HEK293T (cell line): ENCODE measurements at regions not wholly inside any gene's neighbourhood (a gene's known extent, or its start where the extent isn't known, plus 50 kb on each side); places are given as distances from the start of the nearest gene placed in this dataset.

Experiments
- ARNT ChIP-seq: fragments of 450-650 bp; IDR thresholded peaks from 2 replicates; pipeline ENCODE4 v1.6.1; 2017; ENCODE audit warnings: mild to moderate bottlenecking
- BHLHE40 ChIP-seq: fragments of 450-650 bp; IDR thresholded peaks from 2 replicates; pipeline ENCODE4 v1.6.1; 2016; ENCODE audit warnings: mild to moderate bottlenecking, moderate library complexity, borderline replicate concordance
- CTBP1 ChIP-seq: fragments of 450-650 bp; IDR thresholded peaks from 2 replicates; pipeline ENCODE4 v1.6.1; 2016; ENCODE audit warnings: borderline replicate concordance
- ELF4 ChIP-seq: fragments of 450-650 bp; IDR thresholded peaks from 2 replicates; pipeline ENCODE4 v1.6.1; 2017; ENCODE audit warnings: antibody characterized with exemption
- FOXA1 ChIP-seq: fragments of 450-650 bp; IDR thresholded peaks from 2 replicates; pipeline ENCODE4 v1.6.1; 2016; ENCODE audit warnings: mild to moderate bottlenecking
- FOXK2 ChIP-seq: fragments of 450-650 bp; IDR thresholded peaks from 2 replicates; pipeline ENCODE4 v1.6.1; 2016; ENCODE audit warnings: mild to moderate bottlenecking
- FOXM1 ChIP-seq: fragments of 450-650 bp; IDR thresholded peaks from 2 replicates; pipeline ENCODE4 v1.6.1; 2017; ENCODE audit warnings: mild to moderate bottlenecking, borderline replicate concordance
- L3MBTL2 ChIP-seq: fragments of 450-650 bp; conservative IDR thresholded peaks from 2 replicates; pipeline ENCODE4 v1.6.1; 2016; ENCODE audit warnings: mild to moderate bottlenecking
- LEF1 ChIP-seq: fragments of 450-650 bp; IDR thresholded peaks from 2 replicates; pipeline ENCODE4 v1.6.1; 2017; ENCODE audit warnings: mild to moderate bottlenecking, borderline replicate concordance
- PKNOX1 ChIP-seq: fragments of 450-650 bp; IDR thresholded peaks from 2 replicates; pipeline ENCODE4 v1.6.1; 2016
- SP1 ChIP-seq: fragments of 450-650 bp; IDR thresholded peaks from 2 replicates; pipeline ENCODE4 v1.6.1; 2017
- SUZ12 ChIP-seq: fragments of 450-650 bp; IDR thresholded peaks from 2 replicates; pipeline ENCODE4 v1.6.1; 2016; ENCODE audit warnings: mild to moderate bottlenecking
- TARDBP ChIP-seq: fragments of 450-650 bp; IDR thresholded peaks from 2 replicates; pipeline ENCODE4 v1.6.1; 2016
- ZNF384 ChIP-seq: fragments of 450-650 bp; IDR thresholded peaks from 2 replicates; pipeline ENCODE4 v1.6.1; 2016

DNA sequence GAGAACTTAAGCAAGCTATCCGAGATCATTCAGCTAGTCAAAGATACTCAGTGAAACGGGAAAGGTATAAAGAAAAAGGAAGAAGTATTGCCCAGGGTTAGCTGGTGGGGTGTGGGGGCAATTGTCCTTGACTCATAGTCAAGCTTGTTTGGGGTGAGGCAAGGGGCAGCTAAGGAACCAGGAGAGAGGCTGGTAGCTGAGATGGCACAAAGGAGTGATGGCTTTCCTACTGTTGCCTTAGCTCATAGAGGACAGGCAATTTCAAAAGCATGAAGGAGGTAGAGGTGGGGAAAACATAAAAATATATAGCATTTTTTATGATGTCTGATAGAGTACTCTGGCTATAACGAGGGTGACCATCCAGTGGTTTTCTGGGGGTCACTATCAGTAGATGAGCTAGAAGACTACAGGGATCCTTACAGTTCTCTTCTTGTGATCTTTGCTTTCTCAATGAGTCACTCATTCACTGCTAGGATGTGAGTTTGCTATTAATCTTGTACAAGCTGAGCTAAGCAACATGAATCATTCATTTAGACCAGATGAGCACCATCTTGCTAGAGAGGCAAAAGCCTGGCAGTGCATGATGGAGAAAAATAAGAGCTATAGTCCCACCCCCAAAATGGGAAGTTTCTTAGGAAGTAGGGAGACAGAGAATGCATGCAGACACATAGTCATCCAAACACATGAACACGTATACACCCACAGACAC is 207.1 kb upstream of the PFN2 start:
- TF ChIP-seq SUZ12 = no peak
- no peak for TF ChIP-seq ZNF384
- TF ChIP-seq ELF4 = no peak
- no peak for TF ChIP-seq PKNOX1
- no peak for TF ChIP-seq SP1
- TF ChIP-seq FOXK2 = no peak
- TF ChIP-seq L3MBTL2 = no peak
- TF ChIP-seq ARNT = no peak
- TF ChIP-seq FOXM1 = no peak
- no peak for TF ChIP-seq TARDBP
- TF ChIP-seq BHLHE40 = no peak
- TF ChIP-seq CTBP1 = no peak
- TF ChIP-seq LEF1 = no peak
- no peak for TF ChIP-seq FOXA1
